Skeletal muscle satellite cell (primary cell): ENCODE measurements at regions not wholly inside any gene's neighbourhood (a gene's known extent, or its start where the extent isn't known, plus 50 kb on each side); places are given as distances from the start of the nearest gene placed in this dataset.

Source experiments
- H3K27me3 ChIP-seq: 2 replicates; pipeline ENCODE4 v1.7.0; 2013; ENCODE audit warnings: low read length; ENCODE audit not compliant: control insufficient read depth, insufficient read depth
- H3K36me3 ChIP-seq: 2 replicates; pipeline ENCODE4 v1.7.0; 2013; ENCODE audit warnings: mild to moderate bottlenecking, control low read depth, low read length; ENCODE audit not compliant: insufficient read depth
- H3K4me1 ChIP-seq: 2 replicates; pipeline ENCODE4 v1.7.0; 2013; ENCODE audit warnings: low read length; ENCODE audit not compliant: control insufficient read depth, insufficient read depth
- H3K4me2 ChIP-seq: 2 replicates; pipeline ENCODE4 v1.7.0; 2013; ENCODE audit warnings: mild to moderate bottlenecking, low read length
- H3K4me3 ChIP-seq: 2 replicates; pipeline ENCODE4 v1.7.0; 2013; ENCODE audit warnings: low read length
- H3K9ac ChIP-seq: 2 replicates; pipeline ENCODE4 v1.7.0; 2013; ENCODE audit warnings: mild to moderate bottlenecking, low read depth, low read length, moderate library complexity
- H3K9me3 ChIP-seq: replicated peaks from 2 replicates; pipeline ENCODE4 v1.7.0; 2013; ENCODE audit warnings: mild to moderate bottlenecking, control low read depth, low read length

DNA sequence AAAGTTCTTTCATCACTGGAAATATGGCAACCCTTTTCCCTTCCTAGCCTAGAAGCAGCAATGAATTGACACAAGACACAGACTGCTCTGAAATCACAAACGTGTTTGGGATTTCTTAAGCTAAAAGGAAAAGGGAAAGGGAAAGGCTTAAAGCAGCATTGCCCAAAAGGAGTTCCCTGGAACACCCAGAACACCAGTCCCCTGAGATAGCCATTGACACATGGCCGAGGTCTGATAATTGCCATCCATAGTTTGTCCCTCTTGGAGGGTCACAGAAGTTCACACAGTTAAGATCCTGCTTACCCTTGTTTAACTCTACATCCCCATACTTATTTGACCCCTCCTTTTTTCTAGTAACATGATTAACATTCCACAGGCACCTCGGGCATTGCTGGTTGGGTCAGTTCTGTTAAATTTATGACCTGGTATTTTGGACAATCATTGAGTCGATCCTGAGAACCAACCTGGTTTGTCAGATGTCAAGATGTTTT, 72.9 kb downstream of the ZNF281 start:
- peaks cover 13% of the 10 kb centered on the region for H3K4me1 ChIP-seq
- no peak overlapping the region for H3K4me3 ChIP-seq
- peak overlapping the region; percentile 22 for H3K4me2 ChIP-seq
- no peaks in the 10 kb centered on the region for H3K9me3 ChIP-seq
- no peaks in the 10 kb centered on the region for H3K27me3 ChIP-seq
- no peaks in the 10 kb centered on the region for H3K36me3 ChIP-seq
- H3K9ac ChIP-seq: peak overlapping the region; percentile 2

DNA sequence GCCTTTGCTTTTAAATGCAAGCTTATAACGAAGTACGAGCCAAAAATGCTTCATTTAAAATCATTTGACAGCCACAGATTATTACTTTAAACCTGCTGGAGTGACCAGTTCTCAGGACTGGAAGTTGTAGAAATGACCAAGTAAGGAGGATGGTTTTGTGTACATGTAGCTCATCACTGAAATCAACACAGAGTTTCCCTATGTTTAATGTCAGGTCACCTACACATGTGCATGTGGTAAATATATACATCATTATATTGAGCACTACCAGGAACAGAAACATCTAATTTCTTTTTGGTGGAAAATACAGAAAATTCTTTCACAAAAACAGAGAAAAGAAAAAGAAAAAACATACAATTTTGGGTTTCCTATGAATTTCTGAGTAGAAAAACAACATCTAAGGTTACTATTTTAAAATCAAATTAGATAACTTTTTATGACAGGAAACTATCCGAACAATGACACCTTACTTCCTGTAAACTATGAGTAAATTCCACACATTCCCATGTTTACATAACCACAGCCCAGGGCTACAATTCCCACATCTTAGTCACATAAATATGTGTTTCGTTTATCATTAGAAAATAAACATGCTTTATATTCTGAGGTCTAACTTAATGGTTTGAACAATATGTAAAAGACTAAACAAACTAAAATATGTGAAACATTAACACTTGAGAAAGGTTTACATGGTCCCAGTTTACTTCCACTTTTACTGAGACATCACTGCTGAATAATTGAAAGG, 73.6 kb downstream of the ZNF281 start:
- Histone ChIP-seq H3K36me3 (no peaks in the 10 kb centered on the region), H3K4me3 (no peak overlapping the region), H3K27me3 (no peaks in the 10 kb centered on the region), H3K9ac (peak overlapping the region; percentile 2), H3K4me2 (peak overlapping the region; percentile 22), H3K9me3 (no peaks in the 10 kb centered on the region), H3K4me1 (peaks cover 13% of the 10 kb centered on the region)

DNA sequence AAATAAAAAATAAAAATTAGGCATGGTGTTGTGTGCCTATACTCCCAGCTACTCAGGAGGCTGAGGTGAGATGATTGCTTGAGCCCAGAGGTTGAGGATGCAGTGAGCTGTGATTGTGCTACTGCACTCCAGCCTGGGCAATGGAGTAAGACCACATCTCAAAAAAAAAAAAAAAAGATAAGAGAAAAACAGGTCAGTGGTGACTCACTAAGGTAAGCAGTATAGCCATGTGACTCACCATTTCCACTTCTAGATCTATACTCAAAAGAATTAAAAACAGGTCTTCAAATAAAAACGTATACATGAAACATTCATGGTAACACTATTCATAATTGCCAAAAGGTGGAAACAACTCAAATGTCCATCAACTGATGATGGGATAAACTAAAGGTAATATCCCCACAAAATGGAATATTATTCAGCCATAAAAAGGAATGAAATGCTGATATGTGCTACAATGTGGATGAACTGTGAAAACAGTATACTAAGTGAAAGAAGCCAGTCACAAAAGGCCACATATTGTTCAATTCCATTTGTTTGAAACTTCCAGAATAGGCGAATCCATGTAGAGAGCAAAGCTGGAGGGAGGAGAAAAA, 75.1 kb downstream of the ZNF281 start:
- peaks cover 13% of the 10 kb centered on the region for H3K4me1 ChIP-seq
- H3K4me2 ChIP-seq: no peak overlapping the region
- H3K9me3 ChIP-seq: no peaks in the 10 kb centered on the region
- H3K4me3 ChIP-seq: no peak overlapping the region
- no peak overlapping the region for H3K9ac ChIP-seq
- H3K27me3 ChIP-seq: no peaks in the 10 kb centered on the region
- H3K36me3 ChIP-seq: no peaks in the 10 kb centered on the region

DNA sequence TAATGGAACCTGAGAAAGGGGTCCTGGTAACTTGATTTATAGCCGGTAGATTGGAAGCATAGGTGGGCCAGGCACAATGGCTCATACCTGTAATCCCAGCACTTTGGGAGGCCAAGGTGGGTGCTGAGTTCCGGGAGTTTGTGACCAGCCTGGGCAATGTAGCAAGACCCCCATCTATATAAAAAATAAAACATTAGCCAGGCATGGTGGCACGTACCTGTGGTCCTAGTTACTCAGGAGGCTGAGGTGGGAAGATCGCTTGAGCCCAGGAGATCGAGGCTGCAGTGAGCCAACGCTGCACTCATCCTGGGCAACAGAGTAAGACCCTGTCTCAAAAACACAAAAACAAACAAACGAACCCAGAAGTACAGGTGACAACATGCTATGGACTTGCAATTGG, 76.5 kb downstream of the ZNF281 start:
- no peaks in the 10 kb centered on the region for H3K9me3 ChIP-seq
- H3K4me3 ChIP-seq: no peak overlapping the region
- no peaks in the 10 kb centered on the region for H3K36me3 ChIP-seq
- H3K4me2 ChIP-seq: no peak overlapping the region
- H3K4me1 ChIP-seq: peaks cover 13% of the 10 kb centered on the region
- H3K27me3 ChIP-seq: no peaks in the 10 kb centered on the region
- no peak overlapping the region for H3K9ac ChIP-seq

DNA sequence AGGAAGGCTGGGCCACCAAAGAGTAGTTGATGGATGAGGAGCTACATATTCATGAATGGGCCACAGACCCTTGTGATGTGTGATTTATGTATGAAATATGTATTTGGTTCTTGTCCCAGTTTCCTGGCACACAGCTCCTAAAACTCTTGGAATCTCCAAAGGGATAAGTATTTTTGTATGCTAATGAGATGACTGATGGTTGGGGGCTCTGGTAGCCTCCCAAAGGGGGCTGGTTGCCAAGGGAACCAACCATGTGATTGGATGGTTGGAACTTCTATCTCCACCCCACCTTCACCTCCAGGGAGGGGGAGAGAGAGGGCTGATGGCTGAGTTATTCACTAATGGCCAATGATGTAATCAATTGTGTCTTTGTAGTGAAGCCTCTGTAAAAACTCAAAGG, 77.1 kb downstream of the ZNF281 start:
- Histone ChIP-seq H3K4me3 (no peak overlapping the region), H3K4me2 (no peak overlapping the region), H3K9ac (no peak overlapping the region), H3K4me1 (peaks cover 13% of the 10 kb centered on the region), H3K27me3 (no peaks in the 10 kb centered on the region), H3K9me3 (no peaks in the 10 kb centered on the region), H3K36me3 (no peaks in the 10 kb centered on the region)

DNA sequence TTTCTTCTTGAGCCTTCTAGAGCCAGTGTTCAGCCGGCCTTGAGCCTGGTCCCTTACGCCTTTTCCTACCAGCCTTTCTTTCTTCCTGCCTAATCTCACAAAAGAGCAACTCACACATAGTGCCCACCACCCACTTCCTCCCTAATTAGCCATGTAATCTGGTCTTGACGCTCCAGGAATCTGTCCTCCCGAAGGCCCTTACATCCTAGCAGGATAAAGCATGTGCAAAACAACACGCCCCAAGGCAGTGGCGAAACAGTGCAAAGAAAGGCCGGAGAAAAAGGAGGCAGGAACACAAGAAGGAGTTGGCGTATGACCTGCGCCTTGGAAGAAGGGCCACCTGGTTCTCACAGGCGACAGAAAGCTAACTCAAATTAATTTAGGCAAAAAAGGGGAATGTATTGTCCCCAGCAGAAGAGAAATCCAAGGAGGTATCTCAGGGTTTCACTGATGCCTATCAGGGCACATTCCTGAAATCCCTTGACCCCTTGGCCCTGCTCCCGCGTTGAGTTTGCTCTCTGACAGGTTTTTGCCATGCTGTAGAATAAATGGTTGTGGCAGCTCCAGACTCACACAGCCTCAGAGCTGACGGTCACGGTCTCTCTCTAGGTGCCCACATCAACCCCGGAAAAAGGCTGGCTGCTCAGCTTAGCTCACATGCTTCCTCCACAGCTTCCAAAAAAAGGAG, 79.0 kb downstream of the ZNF281 start:
- Histone ChIP-seq H3K4me1 (peaks cover under 1% of the 10 kb centered on the region), H3K36me3 (no peaks in the 10 kb centered on the region), H3K4me2 (no peak overlapping the region), H3K9me3 (no peaks in the 10 kb centered on the region), H3K9ac (no peak overlapping the region), H3K4me3 (no peak overlapping the region), H3K27me3 (no peaks in the 10 kb centered on the region)

DNA sequence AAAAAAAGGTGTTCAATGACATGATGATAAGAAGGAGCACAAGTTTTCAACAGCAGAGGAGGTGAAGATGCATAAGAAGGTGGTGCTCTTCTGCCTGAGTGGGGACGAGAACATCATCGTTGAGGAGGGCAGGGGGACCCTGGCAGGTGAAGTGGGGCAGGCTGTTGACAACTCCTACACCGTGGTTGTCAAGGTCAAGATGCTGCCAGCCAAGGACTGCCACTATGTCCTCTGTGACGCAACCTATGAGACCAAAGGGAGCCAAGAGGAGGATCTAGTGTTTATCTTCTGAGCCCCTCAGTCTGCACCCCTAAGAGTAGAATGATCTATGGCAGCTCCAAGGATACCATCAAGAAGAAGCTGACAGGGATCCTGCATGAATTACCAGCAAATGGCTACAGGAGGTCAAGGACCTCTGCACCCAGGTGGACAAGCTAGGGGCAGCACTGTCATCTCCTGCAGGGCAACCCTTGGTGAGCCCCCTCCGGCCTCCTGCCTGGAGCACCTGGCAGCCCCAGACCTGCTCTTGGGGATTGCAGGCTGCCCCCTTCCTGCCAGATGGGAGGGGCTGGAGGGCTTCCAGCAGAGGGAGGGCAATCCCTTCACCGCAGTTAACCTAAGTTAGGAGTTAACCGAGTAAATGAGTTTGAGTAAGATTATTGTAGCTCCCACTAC, 80.5 kb downstream of the ZNF281 start:
- no peaks in the 10 kb centered on the region for H3K4me1 ChIP-seq
- H3K4me3 ChIP-seq: no peak overlapping the region
- no peak overlapping the region for H3K9ac ChIP-seq
- H3K9me3 ChIP-seq: no peaks in the 10 kb centered on the region
- no peaks in the 10 kb centered on the region for H3K36me3 ChIP-seq
- H3K4me2 ChIP-seq: no peak overlapping the region
- no peaks in the 10 kb centered on the region for H3K27me3 ChIP-seq

DNA sequence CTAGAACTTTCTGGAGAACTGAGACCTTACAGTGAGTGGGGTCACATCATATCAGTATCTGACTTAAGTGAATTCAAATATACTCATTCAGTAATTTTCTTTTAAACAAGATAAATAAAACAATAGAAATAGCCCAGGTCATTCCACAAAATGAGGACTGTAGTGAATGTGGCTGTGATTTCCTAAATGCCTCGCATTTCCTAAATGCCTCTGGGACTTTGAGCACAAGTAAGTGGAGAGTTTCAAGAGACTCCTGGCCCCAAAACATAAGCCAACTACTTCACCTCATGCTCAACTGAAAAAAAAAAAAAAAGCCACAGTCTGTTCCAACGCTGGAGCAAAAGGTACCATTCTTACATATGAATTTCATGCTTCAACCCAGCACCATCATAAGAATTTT, 81.5 kb downstream of the ZNF281 start:
- Histone ChIP-seq H3K36me3 (no peaks in the 10 kb centered on the region), H3K4me2 (no peak overlapping the region), H3K27me3 (no peaks in the 10 kb centered on the region), H3K4me3 (no peak overlapping the region), H3K9me3 (no peaks in the 10 kb centered on the region), H3K4me1 (no peaks in the 10 kb centered on the region), H3K9ac (no peak overlapping the region)

DNA sequence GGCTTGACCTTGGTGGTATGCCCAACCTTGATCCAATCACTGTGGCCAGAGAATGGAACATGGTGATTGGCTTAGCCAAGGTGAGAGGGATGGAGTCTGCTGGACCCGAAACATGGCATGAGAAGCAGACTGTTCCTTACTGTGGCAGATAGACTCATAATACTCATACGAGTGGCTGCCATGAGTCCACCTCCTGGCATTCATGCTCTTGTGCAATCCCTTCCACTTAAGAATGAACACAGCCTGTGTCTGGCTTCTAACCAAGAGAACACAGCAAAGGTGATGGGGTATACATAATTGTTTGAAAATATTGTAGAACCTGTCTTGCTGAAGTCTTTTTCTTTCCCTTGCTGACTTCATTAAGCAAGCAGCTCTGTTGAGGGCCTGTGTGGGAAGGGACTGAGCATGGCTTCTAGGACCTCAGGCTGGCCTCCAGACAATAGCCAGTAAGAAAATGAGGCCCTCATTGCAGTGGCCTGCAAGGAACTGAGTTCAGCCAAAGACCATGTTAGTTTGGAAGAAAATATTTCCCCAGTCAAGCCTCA, 85.9 kb downstream of the ZNF281 start:
- Histone ChIP-seq H3K9ac (no peak overlapping the region), H3K27me3 (no peaks in the 10 kb centered on the region), H3K4me3 (no peak overlapping the region), H3K9me3 (no peaks in the 10 kb centered on the region), H3K4me2 (no peak overlapping the region), H3K4me1 (peaks cover 7% of the 10 kb centered on the region), H3K36me3 (no peaks in the 10 kb centered on the region)

DNA sequence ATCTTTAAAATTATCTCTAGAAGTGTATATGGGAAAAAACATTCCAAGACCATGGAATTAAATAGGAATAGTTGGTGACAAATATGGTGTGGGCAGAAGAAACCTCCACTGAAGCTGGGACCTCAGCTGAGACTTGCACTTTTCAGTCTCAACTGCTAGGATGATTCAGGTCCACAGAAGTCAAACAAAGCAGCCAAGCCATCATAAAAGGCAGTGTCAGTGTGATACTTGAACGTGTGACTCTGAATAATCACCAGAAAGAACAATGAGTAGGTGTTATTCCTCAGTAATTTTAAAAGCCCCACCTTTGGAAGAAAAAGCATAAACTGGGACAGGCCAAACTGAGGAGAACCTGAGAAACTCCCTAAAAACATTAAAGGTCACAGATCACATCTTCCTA, 90.7 kb downstream of the ZNF281 start:
- no peak overlapping the region for H3K9ac ChIP-seq
- no peaks in the 10 kb centered on the region for H3K36me3 ChIP-seq
- H3K4me2 ChIP-seq: no peak overlapping the region
- peaks cover 21% of the 10 kb centered on the region for H3K4me1 ChIP-seq
- H3K9me3 ChIP-seq: no peaks in the 10 kb centered on the region
- H3K4me3 ChIP-seq: no peak overlapping the region
- no peaks in the 10 kb centered on the region for H3K27me3 ChIP-seq

DNA sequence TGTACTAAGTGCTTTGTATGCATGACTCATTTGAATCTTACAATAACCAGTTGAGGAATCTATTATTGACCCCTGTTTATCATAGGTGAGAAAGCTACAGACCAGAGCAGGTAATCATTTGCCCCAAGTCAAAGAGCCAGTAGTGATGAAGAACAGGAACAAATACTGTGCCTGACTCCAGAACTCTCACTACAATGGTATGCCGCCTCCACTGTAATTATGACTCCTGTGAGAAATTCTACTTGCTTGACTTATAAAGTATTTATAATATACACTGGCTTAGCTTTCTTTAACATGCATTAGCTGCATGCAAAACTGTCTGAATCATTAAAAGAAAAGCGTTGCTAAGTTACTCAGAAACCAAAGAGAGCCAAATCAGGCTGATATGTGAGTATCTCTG, 92.6 kb downstream of the ZNF281 start:
- H3K27me3 ChIP-seq: no peaks in the 10 kb centered on the region

More for the DNA sequence above, 92.6 kb downstream of the ZNF281 start:
- no peaks in the 10 kb centered on the region for H3K9me3 ChIP-seq
- H3K9ac ChIP-seq: no peak overlapping the region
- H3K4me2 ChIP-seq: no peak overlapping the region
- H3K4me1 ChIP-seq: peaks cover 24% of the 10 kb centered on the region
- H3K4me3 ChIP-seq: no peak overlapping the region
- no peaks in the 10 kb centered on the region for H3K36me3 ChIP-seq
